Panc1 (cell line): ENCODE measurements at regions not wholly inside any gene's neighbourhood (a gene's known extent, or its start where the extent isn't known, plus 50 kb on each side); places are given as distances from the start of the nearest gene placed in this dataset.

Experiments
- CTCF ChIP-seq: fragments of 450-650 bp; IDR thresholded peaks from 2 replicates; pipeline ENCODE4 v1.5.1; 2017; ENCODE audit warnings: mild to moderate bottlenecking
- POLR2AphosphoS5 ChIP-seq: IDR thresholded peaks from 2 replicates; pipeline ENCODE4 v1.6.1; 2012; ENCODE audit warnings: mild to moderate bottlenecking, low read depth, low read length, moderate library complexity
- REST ChIP-seq, 2 experiments: IDR thresholded peaks; 2 replicates each; pipeline ENCODE4 v1.6.1; 2011 to 2012; ENCODE audit warnings: low read depth in 2 of 2, control low read depth in 1 of 2, low read length in 1 of 2, mild to moderate bottlenecking in 1 of 2, moderate library complexity in 1 of 2; ENCODE audit not compliant: insufficient read depth in 1 of 2
- SIN3A ChIP-seq: IDR thresholded peaks from 2 replicates; pipeline ENCODE4 v1.6.1; 2012; ENCODE audit warnings: low read depth, mild to moderate bottlenecking, low read length, moderate library complexity, borderline replicate concordance; ENCODE audit not compliant: insufficient read depth

- TF ChIP-seq CTCF = no peak
- no peak for TF ChIP-seq SIN3A
- TF ChIP-seq POLR2AphosphoS5 = no peak
- no peak for TF ChIP-seq REST (IDR thresholded peaks at IDR 0.05; ENCODE audit: insufficient read depth in 1 of 2, low read depth in 2 of 2, low read length in 1 of 2)
These were observed 178.9 kb upstream of the SULF2 start for GRCh38 chr20:47964149-47964548.
